ENCODE measurements at regions not wholly inside any gene's neighbourhood (a gene's known extent, or its start where the extent isn't known, plus 50 kb on each side); places are given as distances from the start of the nearest gene placed in this dataset.

DNA sequence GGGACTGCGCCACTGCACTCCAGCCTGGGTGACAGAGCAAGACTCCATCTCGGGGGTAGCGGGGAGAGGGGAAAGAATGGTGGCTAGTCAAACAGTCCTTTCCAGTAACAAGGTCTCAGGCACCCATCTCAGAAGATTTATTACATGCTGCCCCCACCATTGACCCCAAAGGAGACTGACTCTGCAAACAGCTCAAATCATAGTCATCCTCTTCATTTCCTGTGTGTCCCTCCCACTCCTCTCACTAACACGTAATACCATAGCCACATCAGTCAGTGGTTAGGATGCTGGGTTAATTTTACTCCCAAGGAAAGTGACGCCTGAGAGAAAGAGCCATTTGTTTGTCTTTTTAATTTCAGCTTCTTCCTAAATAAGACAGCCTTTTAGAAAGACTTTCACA, 56.6 kb upstream of the BET1 start:
- TF ChIP-seq REST (IDR thresholded peaks at IDR 0.05; ENCODE audit: insufficient read depth in 1 of 2, low read depth in 2 of 2, low read length in 2 of 2), result no peak
- no peak for TF ChIP-seq POLR2AphosphoS5 (IDR thresholded peaks at IDR 0.05; ENCODE audit: low read depth, low read length)
- TF ChIP-seq SIN3A (IDR thresholded peaks at IDR 0.05; ENCODE audit: borderline replicate concordance, insufficient read depth, low read length), result no peak
- no peak for TF ChIP-seq TAF1 (IDR thresholded peaks at IDR 0.05; ENCODE audit: borderline replicate concordance, insufficient read depth, low read length)

Measured in PFSK-1 (cell line).